NCI-H146 (cell line): ENCODE measurements at regions not wholly inside any gene's neighbourhood (a gene's known extent, or its start where the extent isn't known, plus 50 kb on each side); places are given as distances from the start of the nearest gene placed in this dataset.

Source experiments
- DNase-seq: peaks from one replicate; lab custom pipeline; 2025; lab: John Stamatoyannopoulos, UW

- DNase-seq: no peak
These were observed 842.9 kb upstream of the ADGRL4 start for GRCh38 chr1:79849388-79849787.

DNA sequence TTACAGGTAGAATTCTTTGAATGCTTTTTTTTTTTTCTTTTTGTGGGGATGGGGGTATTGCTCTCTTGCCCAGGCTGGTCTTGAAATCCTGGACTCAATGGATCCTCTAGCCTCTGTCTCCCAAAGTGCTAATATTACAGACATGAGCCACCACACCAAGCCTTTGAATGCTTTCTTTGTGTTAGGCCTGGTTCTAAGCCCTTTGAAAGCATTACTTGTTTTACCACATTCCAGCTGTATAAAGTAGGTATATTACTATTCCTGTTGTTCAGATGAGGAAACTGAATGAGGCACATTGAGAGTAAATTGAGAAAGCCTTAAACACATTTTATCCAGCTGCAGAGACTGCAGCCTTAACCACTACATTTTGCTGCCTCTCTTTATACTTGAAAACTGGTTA lies 841.8 kb upstream of the ADGRL4 start:
- no peak for DNase-seq

GRCh38 chr1:79847700-79848099 lies 841.2 kb upstream of the ADGRL4 start:
- no peak for DNase-seq

GRCh38 chr1:79845936-79846335 lies 839.4 kb upstream of the ADGRL4 start:
- no peak for DNase-seq

DNA sequence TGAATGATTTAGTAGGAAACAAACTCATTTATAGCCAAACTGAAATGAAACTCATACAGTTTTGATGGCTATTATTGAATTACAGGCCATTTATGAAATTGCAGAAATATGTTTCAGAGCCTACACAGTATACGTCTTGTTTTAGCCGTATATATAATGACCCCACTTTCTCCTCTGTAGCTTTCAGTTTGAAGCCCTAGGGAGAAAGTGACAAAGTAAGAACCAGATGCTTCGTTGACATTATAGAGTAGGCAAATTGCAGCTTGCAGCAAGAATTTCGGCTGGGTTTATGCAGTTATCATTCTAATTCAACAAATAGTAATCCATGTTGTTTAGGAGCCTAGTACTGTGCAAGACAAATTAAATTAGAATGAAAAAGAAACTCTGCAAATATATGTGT lies 836.3 kb upstream of the ADGRL4 start:
- DNase-seq: no peak

DNA sequence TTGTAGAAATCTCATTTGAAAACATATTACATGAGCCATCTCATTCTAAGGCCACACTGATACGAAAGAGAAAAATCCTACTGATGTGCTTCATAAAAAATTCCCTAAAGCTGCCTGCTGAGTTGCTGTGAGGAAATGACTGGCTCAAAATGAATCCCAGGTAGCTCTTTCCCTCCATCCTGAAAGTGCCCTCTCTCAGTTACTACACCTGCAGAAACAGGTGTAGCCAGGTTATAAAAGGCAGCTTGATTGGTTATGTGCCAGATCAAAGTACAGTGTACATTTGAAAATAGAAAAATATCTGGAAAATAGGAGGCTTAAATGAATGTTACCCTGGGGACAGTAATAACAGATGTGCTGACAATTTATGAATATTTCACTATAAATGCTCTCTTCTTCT lies 833.4 kb upstream of the ADGRL4 start:
- DNase-seq: no peak

- DNase-seq: no peak
These were observed 820.9 kb upstream of the ADGRL4 start for GRCh38 chr1:79827446-79827845.

DNA sequence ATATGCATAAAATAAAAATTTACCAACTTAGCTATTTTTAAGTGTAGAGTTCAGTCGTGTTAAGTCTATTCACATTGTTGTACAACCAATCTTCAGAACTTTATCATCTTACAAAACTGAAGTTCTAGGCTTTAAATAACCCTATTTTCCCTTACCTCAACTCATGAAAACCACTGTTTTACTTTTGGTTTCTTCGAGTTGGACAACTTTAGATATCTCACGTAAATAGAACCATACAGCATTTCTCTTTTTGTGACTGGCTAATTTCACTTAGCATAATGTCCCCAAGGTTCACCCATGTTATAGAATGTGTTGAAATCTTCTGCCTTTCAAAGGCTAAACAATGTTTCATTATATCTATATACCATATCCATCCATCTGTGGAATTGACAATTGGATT lies 819.0 kb upstream of the ADGRL4 start:
- no peak for DNase-seq

GRCh38 chr1:79822053-79822452 lies 815.5 kb upstream of the ADGRL4 start:
- no peak for DNase-seq

GRCh38 chr1:79819140-79819539 lies 812.6 kb upstream of the ADGRL4 start:
- no peak for DNase-seq

DNA sequence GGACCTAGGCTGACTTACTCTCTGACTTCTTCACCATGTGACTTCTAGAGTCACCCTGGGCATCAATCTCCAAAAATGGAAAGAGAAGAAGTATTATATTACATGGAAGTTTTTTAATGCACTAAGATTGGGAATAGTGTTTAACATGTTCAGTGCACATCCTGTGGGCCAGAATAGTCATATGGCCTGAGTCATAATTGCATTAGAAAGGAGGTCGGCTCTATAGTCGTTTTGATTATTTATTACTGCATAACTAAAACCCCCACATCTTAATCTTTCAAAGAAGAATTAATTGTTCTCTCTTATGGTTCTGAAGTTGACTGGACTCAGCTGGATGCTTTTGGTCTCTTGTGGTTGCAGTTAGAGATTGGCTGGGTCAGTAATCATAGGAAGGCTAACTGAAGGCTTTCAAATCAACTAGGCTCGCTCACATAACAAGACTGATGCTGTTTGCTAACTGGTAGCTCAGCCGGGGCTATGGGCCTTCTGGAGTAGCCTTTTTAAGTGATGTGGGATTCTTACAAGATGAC lies 810.6 kb upstream of the ADGRL4 start:
- DNase-seq: no peak

DNA sequence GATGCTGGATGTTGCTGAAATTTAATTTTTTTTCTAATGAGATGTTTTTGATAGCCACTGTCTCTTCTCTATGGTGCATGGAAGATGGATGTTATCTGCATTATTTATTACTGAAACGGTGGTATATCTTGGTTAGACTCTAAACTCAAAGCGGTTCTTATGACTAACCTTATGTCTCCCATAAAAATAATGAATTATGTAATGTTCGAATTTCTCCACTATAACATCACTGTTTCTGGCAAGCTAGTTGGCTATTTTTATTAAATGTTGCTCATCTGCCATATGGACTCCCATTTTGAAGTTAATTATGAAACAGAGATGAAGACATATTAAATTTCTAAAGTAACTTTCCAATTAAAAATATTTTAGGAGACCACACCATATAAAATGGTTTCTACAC lies 808.6 kb upstream of the ADGRL4 start:
- no peak for DNase-seq

GRCh38 chr1:79811173-79811572 lies 804.6 kb upstream of the ADGRL4 start:
- no peak for DNase-seq

DNA sequence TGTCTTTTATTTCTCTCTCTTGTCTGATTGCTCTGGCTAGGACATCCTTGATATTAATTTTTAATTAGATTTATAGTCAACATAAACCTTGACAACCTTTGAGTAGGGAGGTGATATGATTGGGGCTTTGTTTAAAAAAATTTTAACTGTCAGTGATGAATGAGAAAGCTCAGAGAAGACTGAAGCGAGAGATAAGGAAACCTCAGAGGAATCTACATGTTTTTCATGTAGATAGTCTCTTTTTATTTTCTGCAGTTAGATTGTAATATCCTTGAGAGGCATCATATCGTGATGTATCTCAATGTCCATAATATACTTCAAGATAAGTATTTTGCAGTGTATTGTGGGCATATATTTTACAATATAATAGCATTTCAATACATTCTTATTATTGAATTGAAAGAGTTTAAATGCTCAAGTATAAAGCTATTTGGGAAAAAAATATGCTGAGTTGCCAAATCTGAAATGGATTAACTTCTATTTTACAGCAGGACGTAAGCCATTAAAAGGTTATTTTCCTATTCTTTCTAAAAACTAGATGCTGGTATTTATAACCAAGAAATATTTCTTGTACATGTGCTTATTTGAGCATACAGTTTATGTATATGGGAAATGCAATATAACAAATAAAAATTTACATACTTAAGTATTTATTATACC lies 802.4 kb upstream of the ADGRL4 start:
- DNase-seq: no peak

- DNase-seq: no peak
These were observed 801.3 kb upstream of the ADGRL4 start for GRCh38 chr1:79807816-79808215.

DNA sequence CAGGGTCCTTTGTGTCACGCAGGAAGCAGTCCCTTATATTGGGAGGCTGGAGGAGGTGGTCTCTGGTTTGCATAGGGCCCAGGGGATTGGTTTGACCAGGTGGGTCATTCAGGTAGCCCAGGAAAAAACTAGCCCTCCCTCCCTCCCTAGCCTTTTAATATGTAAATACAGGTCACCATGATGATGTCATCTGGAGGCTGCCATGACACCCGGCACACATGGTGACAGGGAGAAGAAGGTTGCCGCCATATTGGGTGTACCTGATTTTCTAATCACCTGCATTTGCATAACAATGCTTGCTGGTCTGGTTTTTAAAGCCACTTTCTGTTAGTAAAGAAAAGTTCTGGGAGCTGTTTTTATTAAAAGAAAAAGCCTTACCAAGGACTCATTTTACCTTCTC lies 791.0 kb upstream of the ADGRL4 start:
- no peak for DNase-seq

GRCh38 chr1:79796434-79796833 lies 789.9 kb upstream of the ADGRL4 start:
- DNase-seq: no peak

DNA sequence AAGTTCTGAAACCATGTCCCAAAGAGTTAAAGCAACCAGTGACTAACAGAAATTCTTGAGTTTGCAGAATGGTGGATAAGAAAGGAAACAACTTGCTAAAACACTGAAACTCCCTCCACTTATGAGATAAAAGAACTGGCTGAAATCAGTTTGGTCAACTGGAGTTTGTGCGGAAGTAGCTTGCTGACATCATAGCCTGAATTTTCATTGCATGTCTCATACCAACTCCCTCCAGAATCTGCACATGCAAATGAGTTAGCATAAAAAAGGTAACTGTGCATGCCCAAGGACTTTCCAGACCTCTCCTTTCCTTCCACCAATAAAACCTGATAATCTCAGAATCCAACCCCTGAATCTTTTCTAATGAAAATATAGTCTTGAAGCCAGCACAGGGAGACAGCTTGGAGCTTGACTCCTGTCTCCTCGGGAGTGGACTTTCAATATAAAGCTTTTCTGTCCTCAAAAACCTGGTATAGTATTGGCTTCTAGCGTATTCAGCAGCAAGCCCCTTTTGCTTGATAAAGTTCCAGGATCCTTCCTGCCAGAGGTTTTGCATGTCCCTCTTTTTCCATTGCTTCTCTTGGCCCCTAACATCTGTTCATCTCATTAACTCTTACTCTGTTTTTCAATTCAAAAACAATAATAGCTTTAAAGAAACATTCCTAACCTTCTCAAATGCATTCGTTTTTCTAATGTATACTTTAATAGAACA lies 785.8 kb upstream of the ADGRL4 start:
- no peak for DNase-seq

DNA sequence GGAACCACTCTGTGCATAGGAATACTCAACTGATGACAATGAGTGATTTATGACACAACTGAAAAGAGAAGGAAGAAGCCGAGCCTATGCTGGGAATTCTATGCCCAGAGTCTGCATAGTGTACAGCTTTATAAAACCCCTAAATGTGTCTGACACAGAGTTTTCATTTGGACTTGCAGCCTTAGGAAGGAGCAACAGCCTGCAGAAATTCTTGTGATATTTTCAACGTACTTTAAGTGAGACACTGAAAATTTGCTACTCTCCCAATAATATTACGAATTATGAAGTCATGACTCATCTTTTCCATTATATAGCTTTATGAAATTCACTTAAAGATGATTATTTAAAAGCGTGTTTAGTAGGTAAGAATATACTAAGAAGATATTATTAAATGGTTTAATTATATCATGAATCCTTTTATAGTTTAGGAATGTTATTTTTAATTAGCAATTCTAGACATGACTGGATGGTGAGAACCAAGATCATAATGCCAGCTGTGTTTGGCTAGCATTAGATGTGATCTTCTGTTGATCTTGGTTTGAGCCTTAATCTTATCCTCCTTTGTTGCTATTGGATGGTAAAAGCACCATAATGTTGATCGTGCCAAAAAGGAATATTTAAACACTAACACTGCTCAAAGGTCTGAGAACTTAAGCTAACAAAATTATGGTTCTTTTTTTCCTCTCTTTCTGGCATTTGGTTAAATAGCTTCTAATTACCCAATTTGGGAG lies 785.1 kb upstream of the ADGRL4 start:
- no peak for DNase-seq

GRCh38 chr1:79790950-79791349 lies 784.4 kb upstream of the ADGRL4 start:
- no peak for DNase-seq

- no peak for DNase-seq
These were observed 781.1 kb upstream of the ADGRL4 start for GRCh38 chr1:79787631-79788030.

DNA sequence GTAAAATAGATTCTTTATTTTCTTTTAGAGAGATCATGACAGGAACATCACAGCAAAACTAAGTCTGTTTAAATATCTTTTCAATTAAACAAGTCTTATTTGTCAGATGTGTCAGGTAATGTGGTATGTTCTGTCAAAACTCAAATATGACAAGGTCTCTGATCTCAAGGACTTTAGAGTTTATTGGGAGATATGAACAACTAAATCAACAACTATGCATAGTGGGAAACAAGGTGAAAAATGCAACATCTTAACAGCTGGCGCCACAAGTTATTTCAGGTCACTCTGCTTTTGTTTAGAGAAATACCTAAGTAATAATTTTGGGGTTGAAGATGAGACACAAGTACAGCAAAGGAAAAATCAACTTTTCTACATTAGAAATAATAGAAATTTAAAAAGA lies 779.4 kb upstream of the ADGRL4 start:
- DNase-seq: no peak

DNA sequence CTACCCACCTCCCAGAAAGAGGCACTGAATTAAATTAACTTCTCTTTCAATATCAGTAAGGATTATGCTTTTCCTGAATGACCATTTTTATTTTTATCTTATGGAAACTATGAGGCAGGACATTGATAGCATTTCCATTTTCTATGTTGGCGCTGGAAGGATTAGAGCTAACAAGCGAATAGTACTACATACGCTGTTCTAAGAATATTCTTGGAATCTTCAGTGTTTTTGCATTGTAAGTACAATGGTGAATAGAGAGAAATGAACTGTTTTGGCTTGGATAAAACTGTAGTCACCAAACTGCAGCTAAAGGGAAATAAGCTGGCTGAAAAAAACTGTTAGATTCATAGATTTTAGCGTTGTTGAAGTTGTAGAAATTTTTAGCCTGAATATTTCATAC lies 779.0 kb upstream of the ADGRL4 start:
- DNase-seq: no peak
